ENCODE measurements at regions not wholly inside any gene's neighbourhood (a gene's known extent, or its start where the extent isn't known, plus 50 kb on each side); places are given as distances from the start of the nearest gene placed in this dataset.
"Not testable (repeated sequence)": the region's sequence is repeated elsewhere in the genome, so short reads cannot be mapped to it uniquely, and the experiment has no call there.

GRCh38 chr9:31873722-31874121, 510.7 kb upstream of the ACO1 start:
- DNase-seq (ENCODE audit: low read depth), result no peak
- in situ Hi-C loops (cut with HindIII; ENCODE audit: low pct_unique_long_range_greater_than_20kb, low sequenced_read_pairs), result no loop called here

GRCh38 chr9:31894008-31894407, 490.4 kb upstream of the ACO1 start:
- in situ Hi-C loops (cut with HindIII; ENCODE audit: low pct_unique_long_range_greater_than_20kb, low sequenced_read_pairs), result no loop called here

GRCh38 chr9:31908158-31908890, 476.1 kb upstream of the ACO1 start:
- peak; percentile 59 for DNase-seq (ENCODE audit: low read depth)
- in situ Hi-C loops (cut with HindIII; ENCODE audit: low pct_unique_long_range_greater_than_20kb, low sequenced_read_pairs), result no loop called here

More at GRCh38 chr9:31894008-31894407, 490.4 kb upstream of the ACO1 start:
- no peak for DNase-seq (ENCODE audit: low read depth)

- in situ Hi-C loops (cut with HindIII; ENCODE audit: low pct_unique_long_range_greater_than_20kb, low sequenced_read_pairs), result no loop called here
- peak; percentile 1 for DNase-seq (ENCODE audit: low read depth)
These were observed 475.5 kb upstream of the ACO1 start for GRCh38 chr9:31908891-31909480.

- no peak for DNase-seq (ENCODE audit: low read depth)
- in situ Hi-C loops (cut with HindIII; ENCODE audit: low pct_unique_long_range_greater_than_20kb, low sequenced_read_pairs), result no loop called here
These were observed 471.8 kb upstream of the ACO1 start for GRCh38 chr9:31912636-31913035.

- no peak for DNase-seq (ENCODE audit: low read depth)
- in situ Hi-C loops (cut with HindIII; ENCODE audit: low pct_unique_long_range_greater_than_20kb, low sequenced_read_pairs), result no loop called here
These were observed 467.7 kb upstream of the ACO1 start for GRCh38 chr9:31916591-31917241.

- in situ Hi-C loops (cut with HindIII; ENCODE audit: low pct_unique_long_range_greater_than_20kb, low sequenced_read_pairs); DNase-seq (ENCODE audit: low read depth): not testable (repeated sequence)
These were observed 446.7 kb upstream of the ACO1 start for GRCh38 chr9:31937737-31938136.

GRCh38 chr9:31950756-31951155, 433.7 kb upstream of the ACO1 start:
- DNase-seq (ENCODE audit: low read depth), result no peak
- in situ Hi-C loops (cut with HindIII; ENCODE audit: low pct_unique_long_range_greater_than_20kb, low sequenced_read_pairs), result no loop called here

- DNase-seq (ENCODE audit: low read depth), result no peak
- in situ Hi-C loops (cut with HindIII; ENCODE audit: low pct_unique_long_range_greater_than_20kb, low sequenced_read_pairs), result no loop called here
These were observed 425.9 kb upstream of the ACO1 start for GRCh38 chr9:31958572-31958971.

GRCh38 chr9:31969552-31969951, 414.9 kb upstream of the ACO1 start:
- in situ Hi-C loops (cut with HindIII; ENCODE audit: low pct_unique_long_range_greater_than_20kb, low sequenced_read_pairs), result no loop called here
- no peak for DNase-seq (ENCODE audit: low read depth)

- no peak for DNase-seq (ENCODE audit: low read depth)
- in situ Hi-C loops (cut with HindIII; ENCODE audit: low pct_unique_long_range_greater_than_20kb, low sequenced_read_pairs), result no loop called here
These were observed 400.5 kb upstream of the ACO1 start for GRCh38 chr9:31983895-31984294.

GRCh38 chr9:31996331-31996730, 388.1 kb upstream of the ACO1 start:
- DNase-seq (ENCODE audit: low read depth), result no peak
- in situ Hi-C loops (cut with HindIII; ENCODE audit: low pct_unique_long_range_greater_than_20kb, low sequenced_read_pairs), result no loop called here

GRCh38 chr9:32004431-32005076, 379.9 kb upstream of the ACO1 start:
- in situ Hi-C loops (cut with HindIII; ENCODE audit: low pct_unique_long_range_greater_than_20kb, low sequenced_read_pairs), result no loop called here
- DNase-seq (ENCODE audit: low read depth), result no peak

GRCh38 chr9:32010322-32010721, 374.1 kb upstream of the ACO1 start:
- in situ Hi-C loops (cut with HindIII; ENCODE audit: low pct_unique_long_range_greater_than_20kb, low sequenced_read_pairs), result no loop called here
- no peak for DNase-seq (ENCODE audit: low read depth)

GRCh38 chr9:32011049-32011448, 373.4 kb upstream of the ACO1 start:
- in situ Hi-C loops (cut with HindIII; ENCODE audit: low pct_unique_long_range_greater_than_20kb, low sequenced_read_pairs), result no loop called here
- no peak for DNase-seq (ENCODE audit: low read depth)

- in situ Hi-C loops (cut with HindIII; ENCODE audit: low pct_unique_long_range_greater_than_20kb, low sequenced_read_pairs), result no loop called here
- DNase-seq (ENCODE audit: low read depth), result no peak
These were observed 368.6 kb upstream of the ACO1 start for GRCh38 chr9:32015795-32016194.

- in situ Hi-C loops (cut with HindIII; ENCODE audit: low pct_unique_long_range_greater_than_20kb, low sequenced_read_pairs), result no loop called here
- no peak for DNase-seq (ENCODE audit: low read depth)
These were observed 338.9 kb upstream of the ACO1 start for GRCh38 chr9:32045513-32045912.

GRCh38 chr9:32067261-32067660, 317.2 kb upstream of the ACO1 start:
- in situ Hi-C loops (cut with HindIII; ENCODE audit: low pct_unique_long_range_greater_than_20kb, low sequenced_read_pairs), result no loop called here
- no peak for DNase-seq (ENCODE audit: low read depth)

- no peak for DNase-seq (ENCODE audit: low read depth)
- in situ Hi-C loops (cut with HindIII; ENCODE audit: low pct_unique_long_range_greater_than_20kb, low sequenced_read_pairs), result no loop called here
These were observed 315.2 kb upstream of the ACO1 start for GRCh38 chr9:32069169-32069813.

Measured in Caki2 (cell line).